ENCODE measurements at regions not wholly inside any gene's neighbourhood (a gene's known extent, or its start where the extent isn't known, plus 50 kb on each side); places are given as distances from the start of the nearest gene placed in this dataset.

DNA sequence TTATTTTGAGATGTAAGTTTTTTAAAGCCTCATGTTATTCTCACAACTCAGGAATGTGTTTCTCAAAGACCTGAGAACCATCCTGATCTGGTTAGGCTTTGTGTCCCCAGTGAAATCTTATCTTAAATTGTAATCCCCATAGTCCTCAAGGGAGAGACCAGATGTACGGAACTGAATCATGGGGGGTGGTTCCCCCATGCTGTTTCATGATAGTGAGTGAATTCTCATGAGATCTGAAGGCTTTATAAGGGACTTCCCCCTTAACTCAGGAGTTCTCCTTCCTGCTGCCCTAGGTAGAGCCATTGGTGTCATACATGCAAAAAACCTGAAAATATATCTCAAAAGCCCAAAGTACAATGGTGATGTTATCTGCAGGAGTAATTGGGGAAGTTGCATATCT is 836.7 kb downstream of the CBLN2 start:
- TF ChIP-seq, protein P1, sequence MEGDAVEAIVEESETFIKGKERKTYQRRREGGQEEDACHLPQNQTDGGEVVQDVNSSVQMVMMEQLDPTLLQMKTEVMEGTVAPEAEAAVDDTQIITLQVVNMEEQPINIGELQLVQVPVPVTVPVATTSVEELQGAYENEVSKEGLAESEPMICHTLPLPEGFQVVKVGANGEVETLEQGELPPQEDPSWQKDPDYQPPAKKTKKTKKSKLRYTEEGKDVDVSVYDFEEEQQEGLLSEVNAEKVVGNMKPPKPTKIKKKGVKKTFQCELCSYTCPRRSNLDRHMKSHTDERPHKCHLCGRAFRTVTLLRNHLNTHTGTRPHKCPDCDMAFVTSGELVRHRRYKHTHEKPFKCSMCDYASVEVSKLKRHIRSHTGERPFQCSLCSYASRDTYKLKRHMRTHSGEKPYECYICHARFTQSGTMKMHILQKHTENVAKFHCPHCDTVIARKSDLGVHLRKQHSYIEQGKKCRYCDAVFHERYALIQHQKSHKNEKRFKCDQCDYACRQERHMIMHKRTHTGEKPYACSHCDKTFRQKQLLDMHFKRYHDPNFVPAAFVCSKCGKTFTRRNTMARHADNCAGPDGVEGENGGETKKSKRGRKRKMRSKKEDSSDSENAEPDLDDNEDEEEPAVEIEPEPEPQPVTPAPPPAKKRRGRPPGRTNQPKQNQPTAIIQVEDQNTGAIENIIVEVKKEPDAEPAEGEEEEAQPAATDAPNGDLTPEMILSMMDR (IDR thresholded peaks at IDR 0.05 in 4 of 5, conservative IDR thresholded peaks at IDR 0.05 in 1 of 5): no peak
- no peak for TF ChIP-seq POLR2A (IDR thresholded peaks at IDR 0.05)
